Ishikawa (cell line): ENCODE measurements at regions not wholly inside any gene's neighbourhood (a gene's known extent, or its start where the extent isn't known, plus 50 kb on each side); places are given as distances from the start of the nearest gene placed in this dataset.

Experiments used
- CEBPB ChIP-seq: IDR thresholded peaks from 2 replicates; pipeline ENCODE4 v1.6.1; 2012
- EP300 ChIP-seq: IDR thresholded peaks from 2 replicates; pipeline ENCODE4 v1.6.1; 2012; ENCODE audit warnings: borderline replicate concordance
- NFIC ChIP-seq: IDR thresholded peaks from 2 replicates; pipeline ENCODE4 v1.6.1; 2012
- RAD21 ChIP-seq: IDR thresholded peaks from 2 replicates; pipeline ENCODE4 v1.6.1; 2012; ENCODE audit warnings: low read depth
- YY1 ChIP-seq: IDR thresholded peaks from 2 replicates; pipeline ENCODE4 v1.6.1; 2012; ENCODE audit warnings: low read depth
- TF ChIP-seq, protein P1 (sequence below): IDR thresholded peaks from 2 replicates; pipeline ENCODE4 v1.6.1; 2012; ENCODE audit warnings: low read depth, mild to moderate bottlenecking
- TF ChIP-seq, protein P2 (sequence below): IDR thresholded peaks from 2 replicates; pipeline ENCODE4 v1.6.1; 2012

- TF ChIP-seq YY1 (no peak), EP300 (no peak), RAD21 (no peak), CEBPB (no peak), NFIC (no peak)
- TF ChIP-seq, protein P1, sequence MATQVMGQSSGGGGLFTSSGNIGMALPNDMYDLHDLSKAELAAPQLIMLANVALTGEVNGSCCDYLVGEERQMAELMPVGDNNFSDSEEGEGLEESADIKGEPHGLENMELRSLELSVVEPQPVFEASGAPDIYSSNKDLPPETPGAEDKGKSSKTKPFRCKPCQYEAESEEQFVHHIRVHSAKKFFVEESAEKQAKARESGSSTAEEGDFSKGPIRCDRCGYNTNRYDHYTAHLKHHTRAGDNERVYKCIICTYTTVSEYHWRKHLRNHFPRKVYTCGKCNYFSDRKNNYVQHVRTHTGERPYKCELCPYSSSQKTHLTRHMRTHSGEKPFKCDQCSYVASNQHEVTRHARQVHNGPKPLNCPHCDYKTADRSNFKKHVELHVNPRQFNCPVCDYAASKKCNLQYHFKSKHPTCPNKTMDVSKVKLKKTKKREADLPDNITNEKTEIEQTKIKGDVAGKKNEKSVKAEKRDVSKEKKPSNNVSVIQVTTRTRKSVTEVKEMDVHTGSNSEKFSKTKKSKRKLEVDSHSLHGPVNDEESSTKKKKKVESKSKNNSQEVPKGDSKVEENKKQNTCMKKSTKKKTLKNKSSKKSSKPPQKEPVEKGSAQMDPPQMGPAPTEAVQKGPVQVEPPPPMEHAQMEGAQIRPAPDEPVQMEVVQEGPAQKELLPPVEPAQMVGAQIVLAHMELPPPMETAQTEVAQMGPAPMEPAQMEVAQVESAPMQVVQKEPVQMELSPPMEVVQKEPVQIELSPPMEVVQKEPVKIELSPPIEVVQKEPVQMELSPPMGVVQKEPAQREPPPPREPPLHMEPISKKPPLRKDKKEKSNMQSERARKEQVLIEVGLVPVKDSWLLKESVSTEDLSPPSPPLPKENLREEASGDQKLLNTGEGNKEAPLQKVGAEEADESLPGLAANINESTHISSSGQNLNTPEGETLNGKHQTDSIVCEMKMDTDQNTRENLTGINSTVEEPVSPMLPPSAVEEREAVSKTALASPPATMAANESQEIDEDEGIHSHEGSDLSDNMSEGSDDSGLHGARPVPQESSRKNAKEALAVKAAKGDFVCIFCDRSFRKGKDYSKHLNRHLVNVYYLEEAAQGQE, result no peak
- TF ChIP-seq, protein P2, sequence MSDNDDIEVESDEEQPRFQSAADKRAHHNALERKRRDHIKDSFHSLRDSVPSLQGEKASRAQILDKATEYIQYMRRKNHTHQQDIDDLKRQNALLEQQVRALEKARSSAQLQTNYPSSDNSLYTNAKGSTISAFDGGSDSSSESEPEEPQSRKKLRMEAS, result no peak
Observed at GRCh38 chr7:131699323-131699722, 142.9 kb upstream of the PODXL start.
